CD4-positive, alpha-beta T cell treated with Interleukin-1 beta for 1 hour (primary cell): ENCODE measurements at regions not wholly inside any gene's neighbourhood (a gene's known extent, or its start where the extent isn't known, plus 50 kb on each side); places are given as distances from the start of the nearest gene placed in this dataset.

Source experiments
- DNase-seq, 2 donors: peaks; one replicate each; pipeline ENCODE4 v3.0.0-alpha.2; 2020 to 2022

- no peak for DNase-seq
These were observed 175.4 kb upstream of the TP63 start for GRCh38 chr3:189455641-189456417.

GRCh38 chr3:189457201-189457607 is 174.0 kb upstream of the TP63 start:
- DNase-seq, result no peak

- no peak for DNase-seq
These were observed 173.4 kb upstream of the TP63 start for GRCh38 chr3:189457631-189458412.

GRCh38 chr3:189458528-189458927 is 172.7 kb upstream of the TP63 start:
- no peak for DNase-seq

- DNase-seq, result no peak
These were observed 172.0 kb upstream of the TP63 start for GRCh38 chr3:189459231-189459630.

- DNase-seq, result no peak
These were observed 170.7 kb upstream of the TP63 start for GRCh38 chr3:189460511-189460910.

- no peak for DNase-seq
These were observed 166.4 kb upstream of the TP63 start for GRCh38 chr3:189464799-189465198.

- no peak for DNase-seq
These were observed 165.2 kb upstream of the TP63 start for GRCh38 chr3:189466004-189466403.

- no peak for DNase-seq
These were observed 163.7 kb upstream of the TP63 start for GRCh38 chr3:189467451-189467850.

- no peak for DNase-seq
These were observed 156.2 kb upstream of the TP63 start for GRCh38 chr3:189474944-189475343.

GRCh38 chr3:189477614-189478013 is 153.6 kb upstream of the TP63 start:
- DNase-seq, result no peak

GRCh38 chr3:189486556-189486955 is 144.6 kb upstream of the TP63 start:
- no peak for DNase-seq

- no peak for DNase-seq
These were observed 142.9 kb upstream of the TP63 start for GRCh38 chr3:189488241-189488767.

- no peak for DNase-seq
These were observed 140.9 kb upstream of the TP63 start for GRCh38 chr3:189490337-189490736.

- no peak for DNase-seq
These were observed 140.4 kb upstream of the TP63 start for GRCh38 chr3:189490749-189491148.

- DNase-seq, result no peak
These were observed 139.4 kb upstream of the TP63 start for GRCh38 chr3:189491831-189492230.

GRCh38 chr3:189493271-189493670 is 137.9 kb upstream of the TP63 start:
- DNase-seq, result no peak

- no peak for DNase-seq
These were observed 136.6 kb upstream of the TP63 start for GRCh38 chr3:189494632-189495031.

GRCh38 chr3:189496375-189497138 is 134.6 kb upstream of the TP63 start:
- DNase-seq, result no peak

- DNase-seq, result no peak
These were observed 132.0 kb upstream of the TP63 start for GRCh38 chr3:189498995-189499704.

- no peak for DNase-seq
These were observed 130.9 kb upstream of the TP63 start for GRCh38 chr3:189500299-189500698.

- no peak for DNase-seq
These were observed 130.2 kb upstream of the TP63 start for GRCh38 chr3:189500798-189501495.
